Kidney epithelial cell (primary cell): ENCODE measurements at regions not wholly inside any gene's neighbourhood (a gene's known extent, or its start where the extent isn't known, plus 50 kb on each side); places are given as distances from the start of the nearest gene placed in this dataset.

Experiments
- DNase-seq: peaks from one replicate; pipeline ENCODE4 v3.0.0-alpha.2; 2010; ENCODE audit warnings: low read depth
- H3K27me3 ChIP-seq: 2 replicates; pipeline ENCODE4 v1.6.0; 2011; ENCODE audit warnings: low read length; ENCODE audit not compliant: control insufficient read depth, insufficient read depth
- H3K36me3 ChIP-seq: 2 replicates; pipeline ENCODE4 v1.5.1; 2011; ENCODE audit warnings: low read length; ENCODE audit not compliant: control insufficient read depth, insufficient read depth
- H3K4me3 ChIP-seq: 2 replicates; pipeline ENCODE4 v1.5.1; 2011; ENCODE audit warnings: low read depth, mild to moderate bottlenecking, control low read depth, low read length
- CTCF ChIP-seq: IDR thresholded peaks from 2 replicates; pipeline ENCODE4 v1.5.1; 2011; ENCODE audit warnings: mild to moderate bottlenecking, moderate library complexity, low read length, control low read depth, inconsistent platforms; ENCODE audit not compliant: insufficient read depth, poor library complexity, severe bottlenecking

GRCh38 chr1:14149431-14149830, 449.1 kb upstream of the KAZN start:
- Histone ChIP-seq H3K27me3 (no peaks in the 10 kb centered on the region), H3K36me3 (no peaks in the 10 kb centered on the region), H3K4me3 (no peak overlapping the region)
- no peak for DNase-seq
- TF ChIP-seq CTCF = no peak

- no peak overlapping the region for H3K4me3 ChIP-seq
- no peak for DNase-seq
- H3K36me3 ChIP-seq = no peaks in the 10 kb centered on the region
- TF ChIP-seq CTCF = no peak
- H3K27me3 ChIP-seq = no peaks in the 10 kb centered on the region
These were observed 441.9 kb upstream of the KAZN start for GRCh38 chr1:14156543-14156942.

GRCh38 chr1:14160781-14161180, 437.7 kb upstream of the KAZN start:
- no peaks in the 10 kb centered on the region for H3K27me3 ChIP-seq
- no peak overlapping the region for H3K4me3 ChIP-seq
- no peaks in the 10 kb centered on the region for H3K36me3 ChIP-seq
- DNase-seq = no peak
- no peak for TF ChIP-seq CTCF

- Histone ChIP-seq H3K36me3 (no peaks in the 10 kb centered on the region), H3K4me3 (no peak overlapping the region), H3K27me3 (no peaks in the 10 kb centered on the region)
- no peak for DNase-seq
- TF ChIP-seq CTCF = no peak
These were observed 435.2 kb upstream of the KAZN start for GRCh38 chr1:14163246-14163645.

GRCh38 chr1:14165371-14165801, 433.1 kb upstream of the KAZN start:
- no peak overlapping the region for H3K4me3 ChIP-seq
- no peaks in the 10 kb centered on the region for H3K27me3 ChIP-seq
- no peak for TF ChIP-seq CTCF
- H3K36me3 ChIP-seq = no peaks in the 10 kb centered on the region
- no peak for DNase-seq

- no peak for DNase-seq
These were observed 430.6 kb upstream of the KAZN start for GRCh38 chr1:14167884-14168283.

More at GRCh38 chr1:14167884-14168283, 430.6 kb upstream of the KAZN start:
- Histone ChIP-seq H3K36me3 (no peaks in the 10 kb centered on the region), H3K4me3 (no peak overlapping the region), H3K27me3 (no peaks in the 10 kb centered on the region)
- no peak for TF ChIP-seq CTCF
